Smooth muscle cell (in vitro differentiated cells): ENCODE measurements at regions not wholly inside any gene's neighbourhood (a gene's known extent, or its start where the extent isn't known, plus 50 kb on each side); places are given as distances from the start of the nearest gene placed in this dataset.

Experiments used
- DNase-seq: peaks from one replicate; lab custom pipeline; 2025; ENCODE audit not compliant: unreplicated experiment; lab: John Stamatoyannopoulos, UW
- H2AFZ ChIP-seq: fragments of 200-600 bp; sonication (generic); 2 replicates; pipeline ENCODE4 v1.6.0; 2016; ENCODE audit warnings: antibody characterized with exemption, low read depth, mild to moderate bottlenecking
- H3F3A ChIP-seq: fragments of 200-600 bp; sonication (generic); 2 replicates; pipeline ENCODE4 v1.6.0; 2017; ENCODE audit warnings: antibody characterized with exemption, low read depth
- H3K27ac ChIP-seq: fragments of 200-600 bp; sonication (generic); 2 replicates; pipeline ENCODE4 v1.5.1; 2016; ENCODE audit warnings: low read depth, mild to moderate bottlenecking
- H3K27me3 ChIP-seq: fragments of 200-600 bp; sonication (generic); 2 replicates; pipeline ENCODE4 v1.6.1; 2016; ENCODE audit warnings: low read depth, mild to moderate bottlenecking
- H3K36me3 ChIP-seq: fragments of 200-600 bp; sonication (generic); 2 replicates; pipeline ENCODE4 v1.5.1; 2016; ENCODE audit warnings: low read depth
- H3K4me1 ChIP-seq: fragments of 200-600 bp; sonication (generic); 2 replicates; pipeline ENCODE4 v1.5.1; 2016; ENCODE audit warnings: low read depth
- H3K4me2 ChIP-seq: fragments of 200-600 bp; sonication (generic); 2 replicates; pipeline ENCODE4 v1.6.0; 2016; ENCODE audit warnings: mild to moderate bottlenecking
- H3K4me3 ChIP-seq: fragments of 200-600 bp; sonication (generic); 2 replicates; pipeline ENCODE4 v1.5.1; 2016; ENCODE audit warnings: mild to moderate bottlenecking
- H3K79me2 ChIP-seq: fragments of 200-600 bp; sonication (generic); 2 replicates; pipeline ENCODE4 v1.6.0; 2016; ENCODE audit warnings: low read depth, mild to moderate bottlenecking
- H3K9ac ChIP-seq: fragments of 200-600 bp; sonication (generic); 2 replicates; pipeline ENCODE4 v1.6.0; 2016; ENCODE audit warnings: low read depth
- H3K9me3 ChIP-seq: fragments of 200-600 bp; sonication (generic); replicated peaks from 2 replicates; pipeline ENCODE4 v1.5.1; 2016; ENCODE audit warnings: low read depth
- H4K20me1 ChIP-seq: fragments of 200-600 bp; sonication (generic); 2 replicates; pipeline ENCODE4 v1.6.0; 2016; ENCODE audit warnings: low read depth
- CTCF ChIP-seq: fragments of 200-600 bp; sonication (generic); IDR thresholded peaks from 2 replicates; pipeline ENCODE4 v1.5.1; 2017; ENCODE audit warnings: borderline replicate concordance, mild to moderate bottlenecking, antibody characterized with exemption; ENCODE audit not compliant: insufficient read depth, poor library complexity, severe bottlenecking
- WGBS: methylation state at CpG from one replicate; pipeline ENCODE4 v1.1.7; 2016; ENCODE audit warnings: low lambda C conversion rate; 5-methylcytosine and 5-hydroxymethylcytosine counted together

GRCh38 chr9:86794391-86795046 lies 152.8 kb downstream of the GAS1 start:
- Histone ChIP-seq H3K9me3 (no peaks in the 10 kb centered on the region), H4K20me1 (no peaks in the 10 kb centered on the region), H3K27me3 (no peaks in the 10 kb centered on the region), H3K36me3 (no peaks in the 10 kb centered on the region), H2AFZ (no peak overlapping the region), H3K9ac (no peak overlapping the region), H3K4me3 (peak overlapping the region; percentile 5), H3F3A (peaks cover 18% of the 10 kb centered on the region), H3K79me2 (no peaks in the 10 kb centered on the region), H3K27ac (peak overlapping the region; percentile 71), H3K4me1 (peaks cover 31% of the 10 kb centered on the region), H3K4me2 (peak overlapping the region; percentile 75)
- 16% methylated on average over 3 of the region's 3 CpGs for WGBS
- TF ChIP-seq CTCF, result no peak
- no peak for DNase-seq

GRCh38 chr9:86792136-86792535 lies 155.2 kb downstream of the GAS1 start:
- Histone ChIP-seq H3K9ac (no peak overlapping the region), H3K79me2 (no peaks in the 10 kb centered on the region), H3K36me3 (no peaks in the 10 kb centered on the region), H3K9me3 (no peaks in the 10 kb centered on the region), H3K27ac (no peak overlapping the region), H3K4me3 (no peak overlapping the region), H4K20me1 (no peaks in the 10 kb centered on the region), H3F3A (peaks cover 18% of the 10 kb centered on the region), H3K4me2 (no peak overlapping the region), H3K27me3 (no peaks in the 10 kb centered on the region), H3K4me1 (peaks cover 35% of the 10 kb centered on the region), H2AFZ (no peak overlapping the region)
- DNase-seq, result no peak
- WGBS, result 72% methylated on average over 3 of the region's 3 CpGs
- TF ChIP-seq CTCF, result no peak

GRCh38 chr9:86790805-86791204 lies 156.5 kb downstream of the GAS1 start:
- no peak for TF ChIP-seq CTCF
- H3K36me3 ChIP-seq, result no peaks in the 10 kb centered on the region
- 62% methylated on average over 4 of the region's 4 CpGs for WGBS
- no peak for DNase-seq
- H3K4me3 ChIP-seq, result no peak overlapping the region
- no peak overlapping the region for H2AFZ ChIP-seq
- no peaks in the 10 kb centered on the region for H3K79me2 ChIP-seq
- no peak overlapping the region for H3K9ac ChIP-seq
- peaks cover 27% of the 10 kb centered on the region for H3K4me1 ChIP-seq
- no peak overlapping the region for H3K4me2 ChIP-seq
- H3K27ac ChIP-seq, result no peak overlapping the region
- H4K20me1 ChIP-seq, result no peaks in the 10 kb centered on the region
- no peaks in the 10 kb centered on the region for H3K27me3 ChIP-seq
- peaks cover 8% of the 10 kb centered on the region for H3F3A ChIP-seq
- no peaks in the 10 kb centered on the region for H3K9me3 ChIP-seq

DNA sequence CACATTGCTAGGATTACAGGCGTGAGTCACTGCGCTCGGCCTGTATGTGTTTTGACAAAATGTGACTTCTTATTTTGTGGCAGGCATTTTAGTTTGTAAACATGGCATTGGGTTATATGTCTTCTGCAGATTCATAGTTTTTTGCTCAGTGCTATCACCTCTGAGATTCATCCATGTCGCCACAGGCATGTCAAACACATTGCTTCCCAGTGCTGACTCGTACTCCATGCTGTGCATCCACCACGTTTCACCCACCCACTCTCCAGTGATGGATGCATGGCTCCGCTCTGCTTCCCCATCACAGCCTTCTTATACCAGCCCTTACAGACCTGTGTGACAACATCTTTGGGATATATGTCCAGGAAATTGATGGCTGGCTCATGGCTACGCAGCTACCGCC lies 158.8 kb downstream of the GAS1 start:
- H2AFZ ChIP-seq, result no peak overlapping the region
- 60% methylated on average over 9 of the region's 9 CpGs for WGBS
- H3K27ac ChIP-seq, result no peak overlapping the region
- H3K4me1 ChIP-seq, result peaks cover 5% of the 10 kb centered on the region
- H3K9me3 ChIP-seq, result no peaks in the 10 kb centered on the region
- no peaks in the 10 kb centered on the region for H3K27me3 ChIP-seq
- no peak overlapping the region for H3K9ac ChIP-seq
- DNase-seq, result no peak
- H3F3A ChIP-seq, result no peaks in the 10 kb centered on the region
- H4K20me1 ChIP-seq, result no peaks in the 10 kb centered on the region
- no peak overlapping the region for H3K4me3 ChIP-seq
- no peaks in the 10 kb centered on the region for H3K36me3 ChIP-seq
- H3K79me2 ChIP-seq, result no peaks in the 10 kb centered on the region
- no peak overlapping the region for H3K4me2 ChIP-seq
- no peak for TF ChIP-seq CTCF
